Mammary epithelial cell (primary cell): ENCODE measurements at regions not wholly inside any gene's neighbourhood (a gene's known extent, or its start where the extent isn't known, plus 50 kb on each side); places are given as distances from the start of the nearest gene placed in this dataset.
"Not testable (repeated sequence)": the region's sequence is repeated elsewhere in the genome, so short reads cannot be mapped to it uniquely, and the experiment has no call there.

Experiments
- CTCF ChIP-seq, 2 donors: IDR thresholded peaks in 1 of 2; conservative IDR thresholded peaks in 1 of 2; 2 replicates each; pipeline ENCODE4 v1.5.1; 2011 to 2012; ENCODE audit warnings: inconsistent platforms in 2 of 2, low read length in 2 of 2, mild to moderate bottlenecking in 2 of 2, control low read depth in 1 of 2, low read depth in 1 of 2; ENCODE audit not compliant: insufficient read depth in 1 of 2; ENCODE audit errors: extremely low read depth in 1 of 2
- EZH2 ChIP-seq: IDR thresholded peaks from 2 replicates; pipeline ENCODE4 v1.6.1; 2012; ENCODE audit warnings: low read length, inconsistent platforms, borderline replicate concordance

- not testable (repeated sequence) for TF ChIP-seq CTCF (conservative IDR thresholded peaks at IDR 0.05 in 1 of 2, IDR thresholded peaks at IDR 0.05 in 1 of 2; ENCODE audit: extremely low read depth in 1 of 2, insufficient read depth in 1 of 2, low read depth in 1 of 2, low read length in 2 of 2); EZH2
Observed at GRCh38 chr13:81546294-81546693, 1205.4 kb upstream of the SPRY2 start.
